PC-3 (cell line): ENCODE measurements at regions not wholly inside any gene's neighbourhood (a gene's known extent, or its start where the extent isn't known, plus 50 kb on each side); places are given as distances from the start of the nearest gene placed in this dataset.

Experiments used
- ATAC-seq: fragments of 200-7000 bp; cut with Tn5 transposase; 2 replicates; pipeline ENCODE4 v1.9.1; 2020; ENCODE audit warnings: mild to moderate bottlenecking, moderate library complexity
- BruUV-seq: library from RNA; stranded (reverse); fragments of 400-500 nt; replicated peaks from 2 replicates; lab custom pipeline; 2021; lab: Mats Ljungman, UMichigan
- CTCF ChIA-PET: fragments of 300-600 bp; sonication (Branson Sonifier 250); formaldehyde crosslinking; loops from one replicate; lab custom pipeline; 2022; ENCODE audit warnings: antibody characterized with exemption; lab: Charles Lee
- POLR2A ChIA-PET: fragments of 300-600 bp; sonication (Branson Sonifier 250); formaldehyde crosslinking; loops from one replicate; lab custom pipeline; 2022; ENCODE audit warnings: antibody characterized with exemption; ENCODE audit not compliant: unreplicated experiment; lab: Charles Lee
- DNase-seq: peaks from one replicate; pipeline ENCODE4 v3.0.0-alpha.2; 2015
- H2AFZ ChIP-seq: fragments of 300-600 bp; sonication (generic); 2 replicates; pipeline ENCODE4 v1.6.0; 2016; ENCODE audit warnings: antibody characterized with exemption, low read length
- H3F3A ChIP-seq: fragments of 300-600 bp; sonication (generic); one replicate; pipeline ENCODE4 v1.6.0; 2017; ENCODE audit warnings: antibody characterized with exemption, low read length, control low read depth, mild to moderate bottlenecking; ENCODE audit not compliant: unreplicated experiment
- H3K27ac ChIP-seq: fragments of 300-600 bp; sonication (generic); 2 replicates; pipeline ENCODE4 v1.5.1; 2016; ENCODE audit warnings: mild to moderate bottlenecking, low read length
- H3K27me3 ChIP-seq: fragments of 300-600 bp; sonication (generic); 2 replicates; pipeline ENCODE4 v1.6.1; 2016; ENCODE audit warnings: low read length, mixed read lengths
- H3K36me3 ChIP-seq: fragments of 300-600 bp; sonication (generic); 2 replicates; pipeline ENCODE4 v1.6.1; 2016; ENCODE audit warnings: low read depth, mixed run types, low read length, mixed read lengths
- H3K4me1 ChIP-seq: fragments of 300-600 bp; sonication (generic); 2 replicates; pipeline ENCODE4 v1.5.1; 2016; ENCODE audit warnings: low read length; ENCODE audit not compliant: insufficient read depth
- H3K4me2 ChIP-seq: fragments of 300-600 bp; sonication (generic); 2 replicates; pipeline ENCODE4 v1.6.0; 2016; ENCODE audit warnings: low read length
- H3K4me3 ChIP-seq: fragments of 300-600 bp; sonication (generic); 2 replicates; pipeline ENCODE4 v1.5.1; 2016; ENCODE audit warnings: mild to moderate bottlenecking, low read length, mixed read lengths
- H3K79me2 ChIP-seq: fragments of 300-600 bp; sonication (generic); 2 replicates; pipeline ENCODE4 v1.6.1; 2017; ENCODE audit warnings: low read length, mixed read lengths
- H3K9ac ChIP-seq: fragments of 300-600 bp; sonication (generic); 2 replicates; pipeline ENCODE4 v1.6.0; 2016; ENCODE audit warnings: mild to moderate bottlenecking, low read length
- H3K9me2 ChIP-seq: fragments of 300-600 bp; sonication (generic); replicated peaks from 2 replicates; pipeline ENCODE4 v1.6.1; 2016; ENCODE audit warnings: mixed run types, low read length, mixed read lengths
- H3K9me3 ChIP-seq: fragments of 300-600 bp; sonication (generic); 2 replicates; pipeline ENCODE4 v1.6.1; 2016; ENCODE audit warnings: low read length, mixed read lengths
- H4K20me1 ChIP-seq: fragments of 300-600 bp; sonication (generic); 2 replicates; pipeline ENCODE4 v1.6.1; 2016; ENCODE audit warnings: low read length, mixed read lengths
- EZH2 ChIP-seq: fragments of 300-600 bp; sonication (generic); IDR thresholded peaks from one replicate; pipeline ENCODE4 v1.6.1; 2017; ENCODE audit warnings: antibody characterized with exemption, mild to moderate bottlenecking, low read length; ENCODE audit not compliant: unreplicated experiment
- EZH2phosphoT487 ChIP-seq: fragments of 300-600 bp; sonication (generic); IDR thresholded peaks from 2 replicates; pipeline ENCODE4 v1.6.1; 2018; ENCODE audit warnings: mild to moderate bottlenecking, antibody characterized with exemption, low read length, borderline replicate concordance
- intact Hi-C: fragments of 100-400 bp; cut with micrococcal nuclease; formaldehyde crosslinking; loops from 2 replicates; pipeline ENCODE4 v1.9.0; 2023
- TF ChIP-seq, protein P1 (sequence below): fragments of 300-600 bp; sonication (generic); conservative IDR thresholded peaks from 2 replicates; pipeline ENCODE4 v1.5.1; 2017; ENCODE audit warnings: antibody characterized with exemption, low read depth, mild to moderate bottlenecking, low read length

GRCh38 chr11:116356451-116356850, 416.3 kb downstream of the BUD13 start:
- TF ChIP-seq EZH2phosphoT487 (no peak), EZH2 (no peak)
- TF ChIP-seq, protein P1, sequence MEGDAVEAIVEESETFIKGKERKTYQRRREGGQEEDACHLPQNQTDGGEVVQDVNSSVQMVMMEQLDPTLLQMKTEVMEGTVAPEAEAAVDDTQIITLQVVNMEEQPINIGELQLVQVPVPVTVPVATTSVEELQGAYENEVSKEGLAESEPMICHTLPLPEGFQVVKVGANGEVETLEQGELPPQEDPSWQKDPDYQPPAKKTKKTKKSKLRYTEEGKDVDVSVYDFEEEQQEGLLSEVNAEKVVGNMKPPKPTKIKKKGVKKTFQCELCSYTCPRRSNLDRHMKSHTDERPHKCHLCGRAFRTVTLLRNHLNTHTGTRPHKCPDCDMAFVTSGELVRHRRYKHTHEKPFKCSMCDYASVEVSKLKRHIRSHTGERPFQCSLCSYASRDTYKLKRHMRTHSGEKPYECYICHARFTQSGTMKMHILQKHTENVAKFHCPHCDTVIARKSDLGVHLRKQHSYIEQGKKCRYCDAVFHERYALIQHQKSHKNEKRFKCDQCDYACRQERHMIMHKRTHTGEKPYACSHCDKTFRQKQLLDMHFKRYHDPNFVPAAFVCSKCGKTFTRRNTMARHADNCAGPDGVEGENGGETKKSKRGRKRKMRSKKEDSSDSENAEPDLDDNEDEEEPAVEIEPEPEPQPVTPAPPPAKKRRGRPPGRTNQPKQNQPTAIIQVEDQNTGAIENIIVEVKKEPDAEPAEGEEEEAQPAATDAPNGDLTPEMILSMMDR: no peak
- intact Hi-C loops: no loop called here

GRCh38 chr11:116355104-116355503, 417.7 kb downstream of the BUD13 start:
- no peak overlapping the region for H3K4me2 ChIP-seq
- no peak overlapping the region for H3K4me3 ChIP-seq
- ATAC-seq (no peak), DNase-seq (no peak)
- no peaks in the 10 kb centered on the region for H3K4me1 ChIP-seq
- H3K9ac ChIP-seq: no peak overlapping the region
- H3K9me2 ChIP-seq: no peaks in the 10 kb centered on the region
- no peaks in the 10 kb centered on the region for H3K9me3 ChIP-seq
- H3K27me3 ChIP-seq: peaks cover 13% of the 10 kb centered on the region; the same call in 1 of the 2 replicates
- ChIA-PET CTCF (no interaction called here), POLR2A (no interaction called here)
- no peaks in the 10 kb centered on the region for H3F3A ChIP-seq
- BruUV-seq: no TSS peak
- H3K27ac ChIP-seq: no peak overlapping the region
- intact Hi-C loops: no loop called here
- no peaks in the 10 kb centered on the region for H3K36me3 ChIP-seq
- no peak overlapping the region for H2AFZ ChIP-seq
- TF ChIP-seq EZH2phosphoT487 (no peak), EZH2 (no peak)
- TF ChIP-seq, protein P1: no peak
- H4K20me1 ChIP-seq: no peaks in the 10 kb centered on the region
- no peaks in the 10 kb centered on the region for H3K79me2 ChIP-seq

More at GRCh38 chr11:116356451-116356850, 416.3 kb downstream of the BUD13 start:
- ChIA-PET POLR2A (no interaction called here), CTCF (no interaction called here)
- no peak for DNase-seq
- H3K9me3 ChIP-seq: no peaks in the 10 kb centered on the region
- no peak overlapping the region for H3K9ac ChIP-seq
- H3F3A ChIP-seq: no peaks in the 10 kb centered on the region
- no peak overlapping the region for H3K4me2 ChIP-seq
- no peaks in the 10 kb centered on the region for H3K4me1 ChIP-seq
- no peak overlapping the region for H2AFZ ChIP-seq
- no peaks in the 10 kb centered on the region for H3K9me2 ChIP-seq
- H3K4me3 ChIP-seq: no peak overlapping the region
- H3K36me3 ChIP-seq: no peaks in the 10 kb centered on the region
- H3K27me3 ChIP-seq: peaks cover 13% of the 10 kb centered on the region; the same call in 1 of the 2 replicates
- no peak for ATAC-seq
- no peaks in the 10 kb centered on the region for H4K20me1 ChIP-seq
- H3K27ac ChIP-seq: no peak overlapping the region
- no TSS peak for BruUV-seq
- no peaks in the 10 kb centered on the region for H3K79me2 ChIP-seq

DNA sequence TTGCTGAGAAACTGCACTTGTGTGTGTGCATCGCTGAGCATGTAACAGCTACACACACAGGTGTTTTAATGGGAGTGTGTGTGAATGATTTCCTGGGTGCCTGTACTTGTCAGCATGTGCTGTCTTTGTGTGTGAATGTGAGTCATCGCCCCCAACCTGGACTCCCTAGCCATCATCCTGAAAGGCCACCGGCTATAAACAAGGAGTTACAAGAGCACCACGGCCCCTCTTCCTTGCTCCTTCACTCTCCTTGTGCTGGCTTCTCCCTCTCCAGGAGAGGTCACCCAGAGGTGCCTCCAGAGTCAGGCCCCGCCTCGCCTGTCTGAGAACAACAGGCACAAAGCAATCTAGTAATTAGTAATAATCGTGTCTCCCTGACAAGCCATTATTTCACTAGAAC, 419.2 kb downstream of the BUD13 start:
- ATAC-seq: no peak
- POLR2A ChIA-PET: no interaction called here
- no peak for DNase-seq
- H2AFZ ChIP-seq: no peak overlapping the region
- H3K9me2 ChIP-seq: no peaks in the 10 kb centered on the region
- no peaks in the 10 kb centered on the region for H3K36me3 ChIP-seq
- H3K79me2 ChIP-seq: no peaks in the 10 kb centered on the region
- H3F3A ChIP-seq: no peaks in the 10 kb centered on the region
- no peak overlapping the region for H3K4me2 ChIP-seq
- H4K20me1 ChIP-seq: no peaks in the 10 kb centered on the region
- no peaks in the 10 kb centered on the region for H3K4me1 ChIP-seq
- H3K27ac ChIP-seq: no peak overlapping the region
- intact Hi-C loops: no loop called here
- H3K9me3 ChIP-seq: 0 out of 2 replicates have a peak, but pooled peaks cover 3% of the 10 kb centered on the region
- CTCF ChIA-PET: no interaction called here
- no peak overlapping the region for H3K4me3 ChIP-seq
- TF ChIP-seq, protein P1: no peak
- TF ChIP-seq EZH2 (no peak), EZH2phosphoT487 (no peak)
- H3K9ac ChIP-seq: no peak overlapping the region
- no TSS peak for BruUV-seq
- peaks cover 13% of the 10 kb centered on the region; the same call in 1 of the 2 replicates for H3K27me3 ChIP-seq
